GM12878 (cell line): ENCODE measurements at regions not wholly inside any gene's neighbourhood (a gene's known extent, or its start where the extent isn't known, plus 50 kb on each side); places are given as distances from the start of the nearest gene placed in this dataset.

Experiments
- ATAC-seq: fragments of 200-7000 bp; cut with Tn5 transposase; 3 replicates; pipeline ENCODE4 v1.9.1; 2020; ENCODE audit warnings: mild to moderate bottlenecking, moderate library complexity
- BruUV-seq: library from RNA; stranded (reverse); fragments of 400-500 nt; replicated peaks from 2 replicates; lab custom pipeline; 2021; lab: Mats Ljungman, UMichigan
- CTCF ChIA-PET: fragments of 300-600 bp; sonication (Branson Sonifier 250); formaldehyde crosslinking; extraction: SDS; loops from one replicate; lab custom pipeline; 2021; ENCODE audit warnings: inconsistent platforms; lab: Yijun Ruan, JAX
- POLR2A ChIA-PET: fragments of 350-600 bp; formaldehyde crosslinking; extraction: SDS; loops from one replicate; lab custom pipeline; 2021; ENCODE audit warnings: inconsistent platforms; lab: Charles Lee
- RAD21 ChIA-PET: fragments of 300-600 bp; sonication (Branson Sonifier 250); formaldehyde crosslinking; loops from one replicate; lab custom pipeline; 2023; ENCODE audit warnings: antibody characterized with exemption; ENCODE audit not compliant: unreplicated experiment; lab: Charles Lee
- SMC1A ChIA-PET: fragments of 300-600 bp; sonication (Branson Sonifier 250); formaldehyde crosslinking; loops from one replicate; lab custom pipeline; 2023; ENCODE audit not compliant: unreplicated experiment, uncharacterized antibody; lab: Charles Lee
- DNase-seq: peaks from one replicate; pipeline ENCODE4 v3.0.0-alpha.2; 2011; ENCODE audit warnings: low read depth, low spot score
- FAIRE-seq: peaks from 3 replicates; lab custom pipeline; 2011; peaks lifted over from hg19 to GRCh38; lab: Jason Lieb, UNC
- H2AFZ ChIP-seq: 2 replicates; pipeline ENCODE4 v1.6.0; 2011; ENCODE audit warnings: low read depth, low read length, control low read depth; ENCODE audit not compliant: control insufficient read depth
- H3K27ac ChIP-seq: 2 replicates; pipeline ENCODE4 v1.5.1; 2011; ENCODE audit warnings: control low read depth; ENCODE audit not compliant: control insufficient read depth, insufficient read depth
- H3K27me3 ChIP-seq, 2 experiments: replicated peaks in 1 of 2; 2 replicates each; pipeline versions ENCODE4 v1.6.0 to v1.6.1; 2011; ENCODE audit warnings: low read length in 1 of 2; ENCODE audit not compliant: control insufficient read depth in 2 of 2, insufficient read depth in 2 of 2
- H3K36me3 ChIP-seq, 2 experiments: 2 replicates each; pipeline ENCODE4 v1.5.1; 2011; ENCODE audit warnings: low read length in 1 of 2; ENCODE audit not compliant: control insufficient read depth in 2 of 2, insufficient read depth in 2 of 2
- H3K4me1 ChIP-seq: 2 replicates; pipeline ENCODE4 v1.6.1; 2011; ENCODE audit warnings: mild to moderate bottlenecking, low read length, moderate library complexity, mixed read lengths; ENCODE audit not compliant: control insufficient read depth, insufficient read depth
- H3K4me2 ChIP-seq: 2 replicates; pipeline ENCODE4 v1.6.0; 2011; ENCODE audit warnings: control low read depth; ENCODE audit not compliant: control insufficient read depth, insufficient read depth
- H3K4me3 ChIP-seq: fragments of 200-600 bp; sonication (generic); 2 replicates; pipeline ENCODE4 v1.5.1; 2016
- H3K79me2 ChIP-seq: 2 replicates; pipeline ENCODE4 v1.6.0; 2011; ENCODE audit warnings: low read length; ENCODE audit not compliant: control insufficient read depth, insufficient read depth
- H3K9ac ChIP-seq: 2 replicates; pipeline ENCODE4 v1.8.0; 2011; ENCODE audit warnings: low read length, control low read depth, mixed read lengths; ENCODE audit not compliant: control insufficient read depth, insufficient read depth
- H3K9me3 ChIP-seq: replicated peaks from 3 replicates; pipeline ENCODE4 v1.5.1; 2011; ENCODE audit warnings: mild to moderate bottlenecking, low read length; ENCODE audit not compliant: control insufficient read depth, insufficient read depth
- H4K20me1 ChIP-seq: 2 replicates; pipeline ENCODE4 v1.6.0; 2011; ENCODE audit not compliant: control insufficient read depth, insufficient read depth
- BRCA1 ChIP-seq: IDR thresholded peaks from 2 replicates; pipeline ENCODE4 v1.6.1; 2011; ENCODE audit warnings: low read depth, low read length, improper control_type of control experiment
- CEBPB ChIP-seq, 2 experiments: fragments of 150-350 bp in 1 of 2; IDR thresholded peaks; 2 replicates each; pipeline ENCODE4 v1.6.1; 2012 to 2014; ENCODE audit warnings: low read depth in 2 of 2, low read length in 2 of 2, borderline replicate concordance in 1 of 2, inconsistent platforms in 1 of 2
- DPF2 ChIP-seq: fragments of 450-650 bp; IDR thresholded peaks from 2 replicates; pipeline ENCODE4 v1.6.1; 2017; ENCODE audit warnings: mild to moderate bottlenecking
- JUND ChIP-seq: IDR thresholded peaks from 2 replicates; pipeline ENCODE4 v1.6.1; 2012; ENCODE audit warnings: low read depth, mild to moderate bottlenecking, low read length, improper control_type of control experiment, moderate library complexity
- KLF5 ChIP-seq: fragments of 450-650 bp; IDR thresholded peaks from 2 replicates; pipeline ENCODE4 v1.6.1; 2014; ENCODE audit warnings: mild to moderate bottlenecking; ENCODE audit not compliant: partially characterized antibody
- POU2F2 ChIP-seq: IDR thresholded peaks from 3 replicates; pipeline ENCODE4 v1.6.1; 2011; ENCODE audit warnings: low read depth, mild to moderate bottlenecking, low read length, borderline replicate concordance
- RELB ChIP-seq: fragments of 450-650 bp; IDR thresholded peaks from 2 replicates; pipeline ENCODE4 v1.6.1; 2017; ENCODE audit warnings: low read depth, mild to moderate bottlenecking, moderate library complexity
- SPI1 ChIP-seq: IDR thresholded peaks from 2 replicates; pipeline ENCODE4 v1.6.1; 2011; ENCODE audit warnings: low read depth, mild to moderate bottlenecking, low read length, moderate library complexity, borderline replicate concordance; ENCODE audit not compliant: insufficient read depth
- YY1 ChIP-seq: IDR thresholded peaks from 2 replicates; pipeline ENCODE4 v1.6.1; 2011; ENCODE audit warnings: low read depth, mild to moderate bottlenecking, low read length
- ZNF24 ChIP-seq: fragments of 450-650 bp; IDR thresholded peaks from 2 replicates; pipeline ENCODE4 v1.6.1; 2017; ENCODE audit warnings: antibody characterized with exemption, mild to moderate bottlenecking
- ZNF384 ChIP-seq: IDR thresholded peaks from 2 replicates; pipeline ENCODE4 v1.6.1; 2012; ENCODE audit warnings: low read depth, mild to moderate bottlenecking, low read length, improper control_type of control experiment, borderline replicate concordance
- WGBS: methylation state at CpG from one replicate; pipeline ENCODE4 v1.1.6; 2016; ENCODE audit warnings: low lambda C conversion rate; ENCODE audit not compliant: insufficient replicate concordance, insufficient coverage; ENCODE audit errors: missing lambda C conversion rate; 5-methylcytosine and 5-hydroxymethylcytosine counted together
- in situ Hi-C: fragments of 300-500 bp; cut with MboI; formaldehyde crosslinking; loops from 9 replicates; pipeline ENCODE4 v1.14.3; 2018; ENCODE audit warnings: mixed read lengths
- intact Hi-C: fragments of 100-400 bp; cut with micrococcal nuclease; formaldehyde crosslinking; loops from one replicate; pipeline ENCODE4 v1.14.2; 2022; ENCODE audit not compliant: unreplicated experiment

- 25% methylated on average over 10 of the region's 10 CpGs for WGBS
- peak; percentile 85 for ATAC-seq
These were observed 68.7 kb upstream of the SPRED2 start for GRCh38 chr2:65501074-65501473.

More at GRCh38 chr2:65501074-65501473, 68.7 kb upstream of the SPRED2 start:
- Histone ChIP-seq H3K27ac (no peak overlapping the region), H3K79me2 (no peaks in the 10 kb centered on the region), H3K27me3 (peaks cover 0 to 2% of the 10 kb centered on the region in 2 experiments; a peak in 2 of 4 replicates), H3K36me3 (no peaks in the 10 kb centered on the region), H2AFZ (peak overlapping the region; percentile 52), H4K20me1 (no peaks in the 10 kb centered on the region), H3K9me3 (no peaks in the 10 kb centered on the region), H3K9ac (no peak overlapping the region), H3K4me2 (peak overlapping the region; percentile 65), H3K4me1 (peaks cover 11% of the 10 kb centered on the region), H3K4me3 (peak overlapping the region; percentile 20; the same call in 1 of the 2 replicates)
- TF ChIP-seq SPI1 (peak; percentile 59; the same call in 1 of the 2 replicates), KLF5 (no peak), RELB (0 out of 2 replicates have a peak, but pooled peaks have one; percentile 32), DPF2 (0 out of 2 replicates have a peak, but pooled peaks have one; percentile 15), ZNF24 (no peak), POU2F2 (0 out of 3 replicates have a peak, but pooled peaks have one; percentile 12), ZNF384 (peak; percentile 62; the same call in 1 of the 2 replicates), JUND (no peak), YY1 (peak; percentile 49; the same call in 1 of the 2 replicates), CEBPB (IDR thresholded peaks at IDR 0.05; ENCODE audit: borderline replicate concordance in 1 of 2, low read depth in 2 of 2, low read length in 2 of 2) (no peak), BRCA1 (no peak)
- peak; percentile 79 for FAIRE-seq
- in situ Hi-C loops: no loop called here
- no TSS peak for BruUV-seq
- ChIA-PET RAD21 (no interaction called here), POLR2A (interaction anchor here (0.6 kb wide), 1 partner anchor 46 kb away, joined by 4 read pairs; no protein-coding TSS in a partner anchor), SMC1A (interaction anchor here (0.6 kb wide), 1 partner anchor 200 kb away, joined by 3 read pairs; no protein-coding TSS in a partner anchor), CTCF (no interaction called here)
- intact Hi-C loops: no loop called here
- DNase-seq: peak; percentile 11
